Hepatocyte (in vitro differentiated cells): ENCODE measurements at regions not wholly inside any gene's neighbourhood (a gene's known extent, or its start where the extent isn't known, plus 50 kb on each side); places are given as distances from the start of the nearest gene placed in this dataset.

Experiments used
- EZH2 ChIP-seq: fragments of 200-600 bp; sonication (generic); IDR thresholded peaks from 2 replicates; pipeline ENCODE4 v1.6.1; 2016; ENCODE audit warnings: antibody characterized with exemption, mild to moderate bottlenecking, borderline replicate concordance
- TF ChIP-seq, protein P1 (sequence below): fragments of 200-600 bp; sonication (generic); IDR thresholded peaks from 2 replicates; pipeline ENCODE4 v1.5.1; 2016; ENCODE audit warnings: antibody characterized with exemption, mild to moderate bottlenecking; ENCODE audit not compliant: poor library complexity

DNA sequence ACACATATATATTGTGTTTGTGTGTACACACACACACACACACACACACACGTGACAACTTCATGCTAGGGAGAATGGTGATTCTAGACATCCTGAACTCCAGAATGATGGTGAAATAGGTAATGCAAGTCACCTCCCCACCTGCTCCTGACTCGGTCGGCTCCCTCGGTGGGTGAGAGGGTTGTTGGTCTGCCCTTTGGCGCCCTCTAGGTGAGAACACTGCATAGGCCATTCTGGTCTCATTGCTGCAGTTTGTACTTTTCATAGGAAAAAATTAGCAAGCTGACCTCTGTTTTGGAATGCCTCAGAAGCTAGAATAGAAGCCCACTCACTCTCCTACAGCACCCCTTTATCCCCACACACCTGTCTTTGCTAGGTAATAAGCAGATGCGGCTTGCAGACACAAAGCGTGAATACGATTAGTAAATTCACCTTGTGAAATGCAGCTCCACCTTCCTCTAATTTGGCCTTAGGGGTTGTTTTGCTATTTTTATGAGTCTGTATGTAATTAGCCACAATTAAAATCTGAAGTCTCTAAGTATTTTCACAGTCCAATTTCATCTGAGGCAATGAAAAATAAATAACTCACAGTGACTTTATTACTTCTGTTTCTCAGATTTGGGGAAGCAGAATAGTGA lies 130.0 kb upstream of the KCNJ15 start:
- TF ChIP-seq, protein P1, sequence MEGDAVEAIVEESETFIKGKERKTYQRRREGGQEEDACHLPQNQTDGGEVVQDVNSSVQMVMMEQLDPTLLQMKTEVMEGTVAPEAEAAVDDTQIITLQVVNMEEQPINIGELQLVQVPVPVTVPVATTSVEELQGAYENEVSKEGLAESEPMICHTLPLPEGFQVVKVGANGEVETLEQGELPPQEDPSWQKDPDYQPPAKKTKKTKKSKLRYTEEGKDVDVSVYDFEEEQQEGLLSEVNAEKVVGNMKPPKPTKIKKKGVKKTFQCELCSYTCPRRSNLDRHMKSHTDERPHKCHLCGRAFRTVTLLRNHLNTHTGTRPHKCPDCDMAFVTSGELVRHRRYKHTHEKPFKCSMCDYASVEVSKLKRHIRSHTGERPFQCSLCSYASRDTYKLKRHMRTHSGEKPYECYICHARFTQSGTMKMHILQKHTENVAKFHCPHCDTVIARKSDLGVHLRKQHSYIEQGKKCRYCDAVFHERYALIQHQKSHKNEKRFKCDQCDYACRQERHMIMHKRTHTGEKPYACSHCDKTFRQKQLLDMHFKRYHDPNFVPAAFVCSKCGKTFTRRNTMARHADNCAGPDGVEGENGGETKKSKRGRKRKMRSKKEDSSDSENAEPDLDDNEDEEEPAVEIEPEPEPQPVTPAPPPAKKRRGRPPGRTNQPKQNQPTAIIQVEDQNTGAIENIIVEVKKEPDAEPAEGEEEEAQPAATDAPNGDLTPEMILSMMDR = peak; percentile 75
- no peak for TF ChIP-seq EZH2
